BJ (cell line): ENCODE measurements at regions not wholly inside any gene's neighbourhood (a gene's known extent, or its start where the extent isn't known, plus 50 kb on each side); places are given as distances from the start of the nearest gene placed in this dataset.
"Not testable (repeated sequence)": the region's sequence is repeated elsewhere in the genome, so short reads cannot be mapped to it uniquely, and the experiment has no call there.

Experiments
- CTCF ChIA-PET: fragments of 350-600 bp; formaldehyde crosslinking; extraction: SDS; loops from one replicate; lab custom pipeline; 2021; ENCODE audit warnings: antibody characterized with exemption, inconsistent platforms; lab: Yijun Ruan, JAX
- POLR2A ChIA-PET: fragments of 300-600 bp; sonication (Branson Sonifier 250); formaldehyde crosslinking; extraction: SDS; loops from one replicate; lab custom pipeline; 2021; ENCODE audit warnings: antibody characterized with exemption; lab: Charles Lee
- DNase-seq: peaks from one replicate; pipeline ENCODE4 v3.0.0-alpha.2; 2011; ENCODE audit warnings: low read depth
- H3K27me3 ChIP-seq: 2 replicates; pipeline ENCODE4 v1.6.0; 2011; ENCODE audit warnings: low read length; ENCODE audit not compliant: control insufficient read depth, insufficient read depth
- H3K36me3 ChIP-seq: 2 replicates; pipeline ENCODE4 v1.5.1; 2011; ENCODE audit warnings: low read length; ENCODE audit not compliant: control insufficient read depth, insufficient read depth
- H3K4me3 ChIP-seq: 2 replicates; pipeline ENCODE4 v1.5.1; 2011; ENCODE audit warnings: low read depth, mild to moderate bottlenecking, control low read depth, low read length
- TF ChIP-seq, protein P1 (sequence below): IDR thresholded peaks from 2 replicates; pipeline ENCODE4 v1.5.1; 2011; ENCODE audit warnings: low read depth, mild to moderate bottlenecking, control low read depth, inconsistent platforms, low read length, moderate library complexity; ENCODE audit not compliant: insufficient read depth

DNA sequence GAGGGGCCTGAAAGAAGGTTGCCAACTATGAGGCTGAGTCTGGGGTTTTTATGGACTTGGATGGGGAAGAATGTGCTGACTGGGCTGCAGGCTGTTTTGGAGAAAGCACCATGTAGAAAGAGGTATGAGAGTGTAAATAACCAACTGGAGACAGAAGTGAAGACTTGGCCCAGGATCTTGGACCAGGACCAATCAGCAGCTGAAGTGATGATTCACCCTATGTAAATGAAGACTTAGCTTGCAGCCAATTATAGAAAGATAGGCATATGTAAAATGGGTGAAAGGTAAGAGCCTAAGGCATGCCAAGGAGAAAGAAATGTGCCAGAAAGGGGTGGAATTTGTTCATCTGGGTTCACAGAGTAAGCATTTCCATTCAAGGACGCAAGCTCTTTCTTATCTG, 856.7 kb upstream of the PRKX start:
- Histone ChIP-seq H3K36me3 (no peaks in the 10 kb centered on the region), H3K4me3 (no peak overlapping the region), H3K27me3 (no peaks in the 10 kb centered on the region)
- DNase-seq: no peak
- POLR2A ChIA-PET: no interaction called here
- CTCF ChIA-PET: no interaction called here
- TF ChIP-seq, protein P1, sequence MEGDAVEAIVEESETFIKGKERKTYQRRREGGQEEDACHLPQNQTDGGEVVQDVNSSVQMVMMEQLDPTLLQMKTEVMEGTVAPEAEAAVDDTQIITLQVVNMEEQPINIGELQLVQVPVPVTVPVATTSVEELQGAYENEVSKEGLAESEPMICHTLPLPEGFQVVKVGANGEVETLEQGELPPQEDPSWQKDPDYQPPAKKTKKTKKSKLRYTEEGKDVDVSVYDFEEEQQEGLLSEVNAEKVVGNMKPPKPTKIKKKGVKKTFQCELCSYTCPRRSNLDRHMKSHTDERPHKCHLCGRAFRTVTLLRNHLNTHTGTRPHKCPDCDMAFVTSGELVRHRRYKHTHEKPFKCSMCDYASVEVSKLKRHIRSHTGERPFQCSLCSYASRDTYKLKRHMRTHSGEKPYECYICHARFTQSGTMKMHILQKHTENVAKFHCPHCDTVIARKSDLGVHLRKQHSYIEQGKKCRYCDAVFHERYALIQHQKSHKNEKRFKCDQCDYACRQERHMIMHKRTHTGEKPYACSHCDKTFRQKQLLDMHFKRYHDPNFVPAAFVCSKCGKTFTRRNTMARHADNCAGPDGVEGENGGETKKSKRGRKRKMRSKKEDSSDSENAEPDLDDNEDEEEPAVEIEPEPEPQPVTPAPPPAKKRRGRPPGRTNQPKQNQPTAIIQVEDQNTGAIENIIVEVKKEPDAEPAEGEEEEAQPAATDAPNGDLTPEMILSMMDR: no peak

DNA sequence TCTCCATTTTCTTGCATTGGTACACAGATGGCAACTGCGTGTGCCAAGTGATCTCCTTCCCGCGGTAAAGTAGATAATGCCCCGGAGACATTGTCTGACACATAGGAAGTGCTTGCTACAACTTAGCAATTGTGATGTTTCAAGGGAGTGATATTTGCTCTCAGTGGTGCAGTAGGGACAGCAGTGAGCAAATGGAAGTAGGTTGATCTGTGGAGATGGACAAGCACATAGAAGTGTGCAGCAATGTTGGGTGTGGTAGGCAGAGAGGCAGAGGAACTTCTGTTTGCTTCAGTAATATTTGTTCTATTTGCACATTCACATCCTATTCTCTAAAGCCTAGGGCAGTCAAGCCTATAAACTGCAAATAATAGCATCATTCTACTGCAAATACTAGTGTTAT, 846.7 kb upstream of the PRKX start:
- ChIA-PET POLR2A (no interaction called here), CTCF (no interaction called here)
- Histone ChIP-seq H3K4me3 (no peak overlapping the region), H3K27me3 (no peaks in the 10 kb centered on the region), H3K36me3 (no peaks in the 10 kb centered on the region)
- DNase-seq: no peak
- TF ChIP-seq, protein P1: no peak

- DNase-seq: no peak
- Histone ChIP-seq H3K4me3 (no peak overlapping the region), H3K36me3 (no peaks in the 10 kb centered on the region), H3K27me3 (no peaks in the 10 kb centered on the region)
- CTCF ChIA-PET: no interaction called here
- POLR2A ChIA-PET: no interaction called here
- TF ChIP-seq, protein P1: no peak
Measured at GRCh38 chrX:4550018-4550417, 836.6 kb upstream of the PRKX start.

GRCh38 chrX:4547213-4547836, 833.9 kb upstream of the PRKX start:
- Histone ChIP-seq H3K36me3 (no peaks in the 10 kb centered on the region), H3K4me3 (no peak overlapping the region), H3K27me3 (no peaks in the 10 kb centered on the region)
- TF ChIP-seq, protein P1: peak; percentile 64
- CTCF ChIA-PET: no interaction called here
- no peak for DNase-seq
- POLR2A ChIA-PET: no interaction called here

GRCh38 chrX:4546178-4546577, 832.7 kb upstream of the PRKX start:
- H3K27me3 ChIP-seq, POLR2A ChIA-PET, DNase-seq, H3K36me3 ChIP-seq, CTCF ChIA-PET, H3K4me3 ChIP-seq: not testable (repeated sequence)

GRCh38 chrX:4528247-4528646, 814.8 kb upstream of the PRKX start:
- no peaks in the 10 kb centered on the region for H3K27me3 ChIP-seq
- ChIA-PET CTCF (no interaction called here), POLR2A (no interaction called here)
- no peak for DNase-seq
- no peak overlapping the region for H3K4me3 ChIP-seq
- TF ChIP-seq, protein P1: no peak
- no peaks in the 10 kb centered on the region for H3K36me3 ChIP-seq
